Keratinocyte (primary cell): ENCODE measurements at regions not wholly inside any gene's neighbourhood (a gene's known extent, or its start where the extent isn't known, plus 50 kb on each side); places are given as distances from the start of the nearest gene placed in this dataset.

Experiments used
- DNase-seq: peaks from one replicate; pipeline ENCODE4 v3.0.0-alpha.2; 2011; ENCODE audit warnings: low read depth, missing footprints, low spot score
- FAIRE-seq: peaks from 2 replicates; lab custom pipeline; 2011; peaks lifted over from hg19 to GRCh38; lab: Jason Lieb, UNC
- H2AFZ ChIP-seq: 2 replicates; pipeline ENCODE4 v1.6.0; 2012; ENCODE audit warnings: low read length, control low read depth, inconsistent platforms; ENCODE audit not compliant: control insufficient read depth
- H3K27ac ChIP-seq: 2 replicates; pipeline ENCODE4 v1.5.1; 2011; ENCODE audit warnings: low read length; ENCODE audit not compliant: control insufficient read depth, insufficient read depth
- H3K27me3 ChIP-seq: 3 replicates; pipeline ENCODE4 v1.6.0; 2011; ENCODE audit warnings: low read length; ENCODE audit not compliant: control insufficient read depth, insufficient read depth; ENCODE audit errors: extremely low read depth
- H3K36me3 ChIP-seq, 2 experiments: 2 replicates in 1 of 2; 3 replicates in 1 of 2; pipeline ENCODE4 v1.5.1; 2011; ENCODE audit warnings: low read length in 2 of 2, mild to moderate bottlenecking in 1 of 2; ENCODE audit not compliant: control insufficient read depth in 2 of 2, insufficient read depth in 2 of 2; ENCODE audit errors: extremely low read depth in 1 of 2
- H3K4me1 ChIP-seq: 3 replicates; pipeline ENCODE4 v1.5.1; 2011; ENCODE audit warnings: low read length; ENCODE audit not compliant: control insufficient read depth, insufficient read depth; ENCODE audit errors: extremely low read depth
- H3K4me2 ChIP-seq: 3 replicates; pipeline ENCODE4 v1.6.0; 2011; ENCODE audit warnings: low read depth, low read length; ENCODE audit not compliant: control insufficient read depth, insufficient read depth; ENCODE audit errors: extremely low read depth
- H3K4me3 ChIP-seq, 3 experiments: fragments of 200-600 bp in 1 of 3; sonication (generic) in 1 of 3; 2 replicates in 2 of 3; 3 replicates in 1 of 3; pipeline ENCODE4 v1.5.1; 2011 to 2016; ENCODE audit warnings: low read length in 3 of 3, mild to moderate bottlenecking in 3 of 3, control low read depth in 2 of 3, inconsistent platforms in 1 of 3, low read depth in 1 of 3, mixed read lengths in 1 of 3, mixed run types in 1 of 3, moderate library complexity in 1 of 3; ENCODE audit not compliant: control insufficient read depth in 2 of 3, insufficient read depth in 2 of 3; ENCODE audit errors: extremely low read depth in 1 of 3
- H3K79me2 ChIP-seq: 2 replicates; pipeline ENCODE4 v1.6.0; 2012; ENCODE audit warnings: low read length; ENCODE audit not compliant: control insufficient read depth, insufficient read depth
- H3K9ac ChIP-seq: 3 replicates; pipeline ENCODE4 v1.6.0; 2011; ENCODE audit warnings: low read length; ENCODE audit not compliant: control insufficient read depth, insufficient read depth; ENCODE audit errors: extremely low read depth
- H3K9me1 ChIP-seq: 3 replicates; pipeline ENCODE4 v1.6.0; 2011; ENCODE audit warnings: low read length; ENCODE audit not compliant: control insufficient read depth, insufficient read depth; ENCODE audit errors: extremely low read depth
- H3K9me3 ChIP-seq: 2 replicates; pipeline ENCODE4 v1.5.1; 2012; ENCODE audit warnings: low read depth, low read length; ENCODE audit not compliant: control insufficient read depth
- H4K20me1 ChIP-seq: 3 replicates; pipeline ENCODE4 v1.6.0; 2011; ENCODE audit warnings: low read length; ENCODE audit not compliant: control insufficient read depth, insufficient read depth; ENCODE audit errors: extremely low read depth
- CTCF ChIP-seq, 3 experiments: IDR thresholded peaks in 1 of 3; conservative IDR thresholded peaks in 1 of 3; optimal IDR thresholded peaks in 1 of 3; 2 replicates in 2 of 3; 3 replicates in 1 of 3; pipeline versions ENCODE3 to v1.5.1; 2011; ENCODE audit warnings: low read length in 3 of 3, mild to moderate bottlenecking in 3 of 3, moderate library complexity in 2 of 3, control low read depth in 1 of 3, inconsistent platforms in 1 of 3; ENCODE audit not compliant: insufficient read depth in 2 of 3; ENCODE audit errors: extremely low read depth in 1 of 3
- EZH2 ChIP-seq: IDR thresholded peaks from one replicate; pipeline ENCODE4 v1.6.1; 2012; ENCODE audit warnings: inconsistent platforms, mild to moderate bottlenecking, low read length, moderate library complexity
- dilution Hi-C: fragments of 300-500 bp; cut with MboI; formaldehyde crosslinking; loops from one replicate; pipeline ENCODE4 v1.7.0; 2020; ENCODE audit warnings: low sequenced_read_pairs; ENCODE audit not compliant: extremely low pct_ligation_motif_present

GRCh38 chr7:11256501-11256900, 282.8 kb downstream of the PHF14 start:
- no peaks in the 10 kb centered on the region for H3K79me2 ChIP-seq
- FAIRE-seq (no peak), DNase-seq (no peak)
- H3K4me3 ChIP-seq: no peak overlapping the region
- H3K9me1 ChIP-seq: no peaks in the 10 kb centered on the region
- no peaks in the 10 kb centered on the region for H3K4me1 ChIP-seq
- dilution Hi-C loops: no loop called here
- H3K36me3 ChIP-seq: no peaks in the 10 kb centered on the region
- H3K9me3 ChIP-seq: no peaks in the 10 kb centered on the region
- H2AFZ ChIP-seq: no peak overlapping the region
- no peak for TF ChIP-seq CTCF (optimal IDR thresholded peaks at IDR 0.05 in 1 of 3, IDR thresholded peaks at IDR 0.05 in 1 of 3, conservative IDR thresholded peaks at IDR 0.05 in 1 of 3; ENCODE audit: extremely low read depth in 1 of 3, insufficient read depth in 2 of 3, low read length in 3 of 3)
- TF ChIP-seq EZH2: no peak
- no peak overlapping the region for H3K4me2 ChIP-seq
- no peak overlapping the region for H3K27ac ChIP-seq
- no peaks in the 10 kb centered on the region for H3K27me3 ChIP-seq
- H3K9ac ChIP-seq: no peak overlapping the region
- H4K20me1 ChIP-seq: no peaks in the 10 kb centered on the region

DNA sequence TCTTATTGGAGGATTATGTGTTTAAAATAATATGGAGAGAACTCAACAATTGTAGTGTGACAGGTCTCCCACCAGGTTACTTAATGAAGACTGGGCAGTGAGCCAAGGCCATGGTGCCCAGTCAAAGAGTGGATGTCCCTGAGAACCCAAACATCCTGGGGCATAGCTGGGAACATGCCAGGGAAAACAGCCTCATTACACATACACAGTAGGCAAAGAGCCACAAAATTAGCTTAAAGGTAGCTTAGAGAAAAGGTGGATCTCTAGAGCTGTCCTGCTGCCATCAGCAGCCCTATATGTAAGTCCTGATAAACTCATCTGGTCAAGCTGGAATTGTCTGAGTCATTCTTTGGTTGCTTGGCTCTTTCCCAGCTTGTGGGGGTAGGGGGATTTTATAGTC, 287.8 kb downstream of the PHF14 start:
- Histone ChIP-seq H3K4me1 (no peaks in the 10 kb centered on the region), H2AFZ (no peak overlapping the region), H3K79me2 (no peaks in the 10 kb centered on the region), H3K9ac (no peak overlapping the region), H3K9me1 (no peaks in the 10 kb centered on the region), H3K4me3 (no peak overlapping the region), H3K9me3 (no peaks in the 10 kb centered on the region), H3K27ac (no peak overlapping the region), H3K36me3 (no peaks in the 10 kb centered on the region), H3K4me2 (no peak overlapping the region), H3K27me3 (no peaks in the 10 kb centered on the region), H4K20me1 (no peaks in the 10 kb centered on the region)
- TF ChIP-seq CTCF (optimal IDR thresholded peaks at IDR 0.05 in 1 of 3, IDR thresholded peaks at IDR 0.05 in 1 of 3, conservative IDR thresholded peaks at IDR 0.05 in 1 of 3; ENCODE audit: extremely low read depth in 1 of 3, insufficient read depth in 2 of 3, low read length in 3 of 3) (no peak), EZH2 (no peak)
- dilution Hi-C loops: no loop called here
- DNase-seq (no peak), FAIRE-seq (no peak)
